ENCODE measurements at regions not wholly inside any gene's neighbourhood (a gene's known extent, or its start where the extent isn't known, plus 50 kb on each side); places are given as distances from the start of the nearest gene placed in this dataset.

DNA sequence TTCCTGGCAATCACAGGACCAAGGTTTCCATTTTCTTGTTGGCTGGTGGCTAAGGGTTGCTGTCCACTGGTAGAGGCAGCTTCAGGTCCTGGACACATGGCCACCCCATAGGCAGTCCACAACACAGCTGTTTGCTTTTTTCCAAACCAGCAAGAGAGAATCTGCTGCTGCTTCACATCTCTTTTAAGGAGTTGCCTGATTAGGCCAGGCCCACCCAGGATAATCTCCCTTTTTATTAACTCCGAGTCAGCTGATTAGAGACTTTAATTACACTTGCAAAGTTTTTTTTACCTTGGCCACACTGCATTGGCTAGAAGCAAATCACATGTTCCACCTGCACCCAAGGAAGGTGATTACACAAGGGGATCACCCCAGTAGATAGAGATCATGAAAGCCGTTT is 106.6 kb upstream of the IRX6 start:
- H3K27ac ChIP-seq (ENCODE audit: low read length): no peak overlapping the region
- no peak overlapping the region for H2AFZ ChIP-seq (ENCODE audit: low read length)
- TF ChIP-seq EZH2phosphoT487 (IDR thresholded peaks at IDR 0.05; ENCODE audit: borderline replicate concordance, low read length): no peak
- TF ChIP-seq, protein P1, sequence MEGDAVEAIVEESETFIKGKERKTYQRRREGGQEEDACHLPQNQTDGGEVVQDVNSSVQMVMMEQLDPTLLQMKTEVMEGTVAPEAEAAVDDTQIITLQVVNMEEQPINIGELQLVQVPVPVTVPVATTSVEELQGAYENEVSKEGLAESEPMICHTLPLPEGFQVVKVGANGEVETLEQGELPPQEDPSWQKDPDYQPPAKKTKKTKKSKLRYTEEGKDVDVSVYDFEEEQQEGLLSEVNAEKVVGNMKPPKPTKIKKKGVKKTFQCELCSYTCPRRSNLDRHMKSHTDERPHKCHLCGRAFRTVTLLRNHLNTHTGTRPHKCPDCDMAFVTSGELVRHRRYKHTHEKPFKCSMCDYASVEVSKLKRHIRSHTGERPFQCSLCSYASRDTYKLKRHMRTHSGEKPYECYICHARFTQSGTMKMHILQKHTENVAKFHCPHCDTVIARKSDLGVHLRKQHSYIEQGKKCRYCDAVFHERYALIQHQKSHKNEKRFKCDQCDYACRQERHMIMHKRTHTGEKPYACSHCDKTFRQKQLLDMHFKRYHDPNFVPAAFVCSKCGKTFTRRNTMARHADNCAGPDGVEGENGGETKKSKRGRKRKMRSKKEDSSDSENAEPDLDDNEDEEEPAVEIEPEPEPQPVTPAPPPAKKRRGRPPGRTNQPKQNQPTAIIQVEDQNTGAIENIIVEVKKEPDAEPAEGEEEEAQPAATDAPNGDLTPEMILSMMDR (conservative IDR thresholded peaks at IDR 0.05; ENCODE audit: low read depth, low read length): no peak
- TF ChIP-seq EZH2 (IDR thresholded peaks at IDR 0.05; ENCODE audit: low read length, unreplicated experiment): no peak
- no peaks in the 10 kb centered on the region for H4K20me1 ChIP-seq (ENCODE audit: low read length)
- H3K4me3 ChIP-seq (ENCODE audit: low read length): no peak overlapping the region
- H3K9ac ChIP-seq (ENCODE audit: low read length): no peak overlapping the region
- ATAC-seq (no peak), DNase-seq (no peak)
- no peaks in the 10 kb centered on the region for H3K9me3 ChIP-seq (ENCODE audit: low read length)
- POLR2A ChIA-PET (ENCODE audit: unreplicated experiment): no interaction called here
- H3K79me2 ChIP-seq (ENCODE audit: low read length): no peaks in the 10 kb centered on the region
- no TSS peak for BruUV-seq (replicated peaks)
- CTCF ChIA-PET: no interaction called here
- intact Hi-C loops (cut with micrococcal nuclease): no loop called here
- no peaks in the 10 kb centered on the region for H3K4me1 ChIP-seq (ENCODE audit: insufficient read depth, low read length)
- H3K36me3 ChIP-seq (ENCODE audit: low read depth, low read length): no peaks in the 10 kb centered on the region
- no peaks in the 10 kb centered on the region for H3K9me2 ChIP-seq (replicated peaks; ENCODE audit: low read length)
- no peaks in the 10 kb centered on the region for H3K27me3 ChIP-seq (ENCODE audit: low read length)
- H3F3A ChIP-seq (ENCODE audit: low read length, unreplicated experiment): no peaks in the 10 kb centered on the region
- no peak overlapping the region for H3K4me2 ChIP-seq (ENCODE audit: low read length)

DNA sequence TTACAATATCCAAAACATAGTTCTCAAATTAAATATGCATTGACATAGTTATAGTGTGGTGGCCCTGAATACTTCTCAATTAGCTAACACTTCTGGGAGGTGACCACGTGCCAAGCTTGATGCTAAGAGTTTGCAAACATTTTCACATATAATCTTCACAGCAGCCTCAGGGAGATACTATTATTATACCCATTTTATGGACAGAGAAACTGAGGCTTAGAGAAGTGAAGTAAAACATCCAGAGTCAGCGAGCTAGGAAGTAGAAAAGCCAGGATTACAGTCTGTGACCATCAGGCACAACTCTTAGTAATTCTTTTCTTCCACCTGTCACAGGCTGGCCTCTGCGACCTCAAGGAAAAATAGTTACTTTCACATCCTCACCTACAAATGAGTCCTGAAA is 102.2 kb upstream of the IRX6 start:
- CTCF ChIA-PET: no interaction called here
- POLR2A ChIA-PET (ENCODE audit: unreplicated experiment): no interaction called here
- BruUV-seq (replicated peaks): no TSS peak

DNA sequence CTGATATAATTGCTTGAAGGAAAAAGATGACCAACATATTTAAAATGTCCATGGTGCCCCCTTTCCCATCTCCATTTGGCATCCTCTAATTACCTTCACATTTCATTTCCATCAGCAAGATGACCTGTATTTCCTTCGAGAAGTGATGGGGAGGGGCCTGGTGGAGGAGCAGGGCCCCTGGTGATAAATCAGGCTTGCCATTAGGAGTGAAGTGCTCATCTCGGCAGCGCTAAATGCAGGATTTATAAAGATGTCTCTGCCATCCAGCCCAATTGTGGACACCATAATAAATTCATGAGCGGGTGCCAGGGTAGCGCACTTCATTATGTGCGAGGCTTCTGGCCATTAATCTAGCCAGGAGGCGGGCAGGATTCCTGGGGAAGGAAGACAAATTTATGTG is 101.5 kb upstream of the IRX6 start:
- no peaks in the 10 kb centered on the region for H3K79me2 ChIP-seq (ENCODE audit: low read length)
- H3K9ac ChIP-seq (ENCODE audit: low read length): no peak overlapping the region
- TF ChIP-seq EZH2phosphoT487 (IDR thresholded peaks at IDR 0.05; ENCODE audit: borderline replicate concordance, low read length): no peak
- TF ChIP-seq EZH2 (IDR thresholded peaks at IDR 0.05; ENCODE audit: low read length, unreplicated experiment): no peak
- TF ChIP-seq, protein P1 (conservative IDR thresholded peaks at IDR 0.05; ENCODE audit: low read depth, low read length): no peak
- H3K9me2 ChIP-seq (replicated peaks; ENCODE audit: low read length): no peaks in the 10 kb centered on the region
- H3K27ac ChIP-seq (ENCODE audit: low read length): no peak overlapping the region
- no peaks in the 10 kb centered on the region for H3K9me3 ChIP-seq (ENCODE audit: low read length)
- no peaks in the 10 kb centered on the region for H3K27me3 ChIP-seq (ENCODE audit: low read length)
- DNase-seq (no peak), ATAC-seq (no peak)
- no peak overlapping the region for H2AFZ ChIP-seq (ENCODE audit: low read length)
- ChIA-PET POLR2A (ENCODE audit: unreplicated experiment) (no interaction called here), CTCF (no interaction called here)
- no TSS peak for BruUV-seq (replicated peaks)
- intact Hi-C loops (cut with micrococcal nuclease): no loop called here
- H3K4me2 ChIP-seq (ENCODE audit: low read length): no peak overlapping the region
- H3K4me3 ChIP-seq (ENCODE audit: low read length): no peak overlapping the region
- H3F3A ChIP-seq (ENCODE audit: low read length, unreplicated experiment): no peaks in the 10 kb centered on the region
- H4K20me1 ChIP-seq (ENCODE audit: low read length): no peaks in the 10 kb centered on the region
- no peaks in the 10 kb centered on the region for H3K36me3 ChIP-seq (ENCODE audit: low read depth, low read length)
- no peaks in the 10 kb centered on the region for H3K4me1 ChIP-seq (ENCODE audit: insufficient read depth, low read length)

More for the DNA sequence above, 102.2 kb upstream of the IRX6 start:
- Histone ChIP-seq H3K4me1 (ENCODE audit: insufficient read depth, low read length) (no peaks in the 10 kb centered on the region), H4K20me1 (ENCODE audit: low read length) (no peaks in the 10 kb centered on the region), H3K27ac (ENCODE audit: low read length) (no peak overlapping the region), H3K36me3 (ENCODE audit: low read depth, low read length) (no peaks in the 10 kb centered on the region), H3K79me2 (ENCODE audit: low read length) (no peaks in the 10 kb centered on the region), H3K9me2 (replicated peaks; ENCODE audit: low read length) (no peaks in the 10 kb centered on the region), H2AFZ (ENCODE audit: low read length) (no peak overlapping the region), H3K4me3 (ENCODE audit: low read length) (no peak overlapping the region), H3F3A (ENCODE audit: low read length, unreplicated experiment) (no peaks in the 10 kb centered on the region), H3K9ac (ENCODE audit: low read length) (no peak overlapping the region), H3K27me3 (ENCODE audit: low read length) (no peaks in the 10 kb centered on the region), H3K9me3 (ENCODE audit: low read length) (no peaks in the 10 kb centered on the region), H3K4me2 (ENCODE audit: low read length) (no peak overlapping the region)
- no peak for DNase-seq
- intact Hi-C loops (cut with micrococcal nuclease): no loop called here
- ATAC-seq: no peak
- TF ChIP-seq EZH2 (IDR thresholded peaks at IDR 0.05; ENCODE audit: low read length, unreplicated experiment): no peak
- no peak for TF ChIP-seq EZH2phosphoT487 (IDR thresholded peaks at IDR 0.05; ENCODE audit: borderline replicate concordance, low read length)
- TF ChIP-seq, protein P1 (conservative IDR thresholded peaks at IDR 0.05; ENCODE audit: low read depth, low read length): no peak
